RWPE1 (cell line): ENCODE measurements at regions not wholly inside any gene's neighbourhood (a gene's known extent, or its start where the extent isn't known, plus 50 kb on each side); places are given as distances from the start of the nearest gene placed in this dataset.

Experiments used
- CTCF ChIA-PET: fragments of 350-600 bp; sonication (Branson Sonifier 250); formaldehyde crosslinking; extraction: SDS; loops from one replicate; lab custom pipeline; 2021; lab: Yijun Ruan, JAX
- POLR2A ChIA-PET: fragments of 400-600 bp; formaldehyde crosslinking; extraction: SDS; loops from one replicate; lab custom pipeline; 2020; ENCODE audit warnings: antibody characterized with exemption; ENCODE audit not compliant: low non-redundant PET; lab: Yijun Ruan, JAX
- DNase-seq: peaks from one replicate; pipeline ENCODE4 v3.0.0; 2012; ENCODE audit warnings: low spot score
- H3K27ac ChIP-seq: fragments of 450-650 bp; 2 replicates; pipeline ENCODE4 v1.5.1; 2017
- TF ChIP-seq, protein P1 (sequence below): fragments of 450-650 bp; conservative IDR thresholded peaks from 2 replicates; pipeline ENCODE4 v1.5.1; 2017; ENCODE audit warnings: low read depth, mild to moderate bottlenecking

DNA sequence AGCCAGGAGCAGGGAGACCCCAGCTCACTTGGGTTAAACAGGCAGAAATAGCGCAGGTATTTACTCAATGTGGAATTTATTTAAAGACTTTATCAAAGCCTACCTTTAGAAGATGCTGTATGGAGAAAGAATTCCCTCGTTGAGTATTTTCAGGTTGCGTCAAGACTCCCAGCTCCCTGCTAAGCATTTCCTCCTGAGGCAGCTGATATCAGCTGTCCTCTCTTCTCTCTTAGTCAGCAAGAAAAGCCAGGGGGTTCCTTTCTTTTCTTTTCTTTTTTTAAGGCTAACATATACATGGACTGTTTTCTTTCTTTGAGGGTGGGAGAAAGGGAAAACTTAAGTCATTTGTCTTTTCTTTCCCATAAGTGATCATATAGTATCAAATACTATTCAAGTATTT, 125.8 kb upstream of the POU2AF2 start:
- ChIA-PET POLR2A (no interaction called here), CTCF (no interaction called here)
- TF ChIP-seq, protein P1, sequence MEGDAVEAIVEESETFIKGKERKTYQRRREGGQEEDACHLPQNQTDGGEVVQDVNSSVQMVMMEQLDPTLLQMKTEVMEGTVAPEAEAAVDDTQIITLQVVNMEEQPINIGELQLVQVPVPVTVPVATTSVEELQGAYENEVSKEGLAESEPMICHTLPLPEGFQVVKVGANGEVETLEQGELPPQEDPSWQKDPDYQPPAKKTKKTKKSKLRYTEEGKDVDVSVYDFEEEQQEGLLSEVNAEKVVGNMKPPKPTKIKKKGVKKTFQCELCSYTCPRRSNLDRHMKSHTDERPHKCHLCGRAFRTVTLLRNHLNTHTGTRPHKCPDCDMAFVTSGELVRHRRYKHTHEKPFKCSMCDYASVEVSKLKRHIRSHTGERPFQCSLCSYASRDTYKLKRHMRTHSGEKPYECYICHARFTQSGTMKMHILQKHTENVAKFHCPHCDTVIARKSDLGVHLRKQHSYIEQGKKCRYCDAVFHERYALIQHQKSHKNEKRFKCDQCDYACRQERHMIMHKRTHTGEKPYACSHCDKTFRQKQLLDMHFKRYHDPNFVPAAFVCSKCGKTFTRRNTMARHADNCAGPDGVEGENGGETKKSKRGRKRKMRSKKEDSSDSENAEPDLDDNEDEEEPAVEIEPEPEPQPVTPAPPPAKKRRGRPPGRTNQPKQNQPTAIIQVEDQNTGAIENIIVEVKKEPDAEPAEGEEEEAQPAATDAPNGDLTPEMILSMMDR: no peak
- DNase-seq: no peak
- H3K27ac ChIP-seq: no peak overlapping the region

DNA sequence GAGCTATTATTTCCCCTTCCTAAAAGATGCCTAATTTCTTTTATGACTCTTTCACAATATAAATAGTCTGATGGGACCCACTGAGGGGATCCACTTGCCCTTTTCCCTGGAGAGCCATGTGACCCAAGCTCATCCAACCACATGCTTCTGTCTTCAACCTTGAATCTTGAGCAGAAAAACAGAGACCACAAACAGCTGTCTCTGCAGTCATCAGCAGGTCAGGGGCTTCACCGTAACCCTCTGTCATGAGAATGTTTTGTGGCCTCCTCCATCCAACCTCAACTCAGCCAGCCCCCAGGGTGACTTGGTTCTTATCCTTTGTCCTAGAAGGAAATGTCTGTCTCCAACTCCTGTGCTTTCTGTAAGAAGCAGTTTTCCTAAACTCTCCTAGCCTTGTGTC, 129.6 kb upstream of the POU2AF2 start:
- no peak overlapping the region for H3K27ac ChIP-seq
- ChIA-PET POLR2A (no interaction called here), CTCF (no interaction called here)
- DNase-seq: no peak
- TF ChIP-seq, protein P1: no peak

DNA sequence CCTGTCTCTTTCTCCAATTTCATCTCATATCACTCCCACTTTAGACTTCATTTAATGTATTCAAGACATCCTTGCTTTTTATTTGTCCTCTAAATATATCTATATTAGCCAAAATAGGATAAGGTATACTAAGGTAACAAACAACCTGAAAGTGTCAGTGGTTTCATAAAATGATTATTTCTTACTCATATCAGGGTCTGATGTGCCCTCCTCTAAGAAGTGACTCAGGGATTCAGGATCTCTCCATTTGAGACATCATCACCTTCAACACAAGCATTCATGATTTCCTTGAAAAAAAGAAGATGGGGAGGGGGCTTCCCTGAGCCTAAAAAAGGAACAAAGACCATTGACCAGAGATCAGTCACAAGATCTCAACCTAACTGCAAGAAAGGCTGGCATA, 131.4 kb upstream of the POU2AF2 start:
- ChIA-PET CTCF (no interaction called here), POLR2A (no interaction called here)
- DNase-seq: no peak
- H3K27ac ChIP-seq: no peak overlapping the region
- TF ChIP-seq, protein P1: no peak

DNA sequence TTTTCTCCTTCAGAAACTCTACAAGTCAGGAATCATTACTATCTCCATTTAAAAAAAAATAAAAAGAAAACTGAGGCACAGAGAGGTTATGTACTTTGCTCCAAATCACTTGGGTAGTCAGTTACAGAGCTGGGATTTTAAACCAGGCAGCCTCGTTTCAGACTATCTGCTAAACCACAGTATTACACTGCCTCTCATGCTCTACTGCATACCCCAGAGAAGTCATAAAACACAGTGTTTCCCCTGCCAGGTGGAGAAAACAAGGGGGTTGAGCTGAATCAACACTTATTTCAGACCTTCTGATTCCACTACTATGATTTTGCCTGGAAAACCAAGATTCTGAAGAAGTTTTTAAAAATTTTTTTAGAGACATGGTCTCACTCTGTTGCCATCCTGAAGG, 132.9 kb upstream of the POU2AF2 start:
- ChIA-PET CTCF (interaction anchor here (0.9 kb wide), 1 partner anchor 13 kb away, joined by 3 read pairs; no protein-coding TSS in a partner anchor), POLR2A (no interaction called here)
- DNase-seq: no peak
- no peak overlapping the region for H3K27ac ChIP-seq
- TF ChIP-seq, protein P1: no peak

DNA sequence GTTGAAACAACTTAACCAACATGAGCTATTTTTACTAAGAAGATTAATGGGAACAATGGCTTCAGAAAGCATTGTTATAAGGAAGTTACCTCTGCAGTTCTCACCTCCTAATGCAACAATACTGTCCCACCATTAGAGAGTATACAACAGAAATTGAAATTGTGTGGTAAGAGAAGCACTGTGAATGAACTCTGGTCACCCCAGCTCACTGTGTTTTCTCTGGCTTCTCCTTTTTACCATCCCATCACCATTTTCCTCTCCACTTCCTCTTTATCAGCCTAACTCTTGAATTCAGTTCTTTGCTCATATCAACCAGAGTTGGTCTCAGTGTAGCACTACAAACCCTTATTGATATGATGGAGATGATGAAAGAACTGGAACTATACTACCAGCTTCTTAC, 138.0 kb upstream of the POU2AF2 start:
- TF ChIP-seq, protein P1: no peak
- ChIA-PET POLR2A (no interaction called here), CTCF (interaction anchor here (0.6 kb wide), 1 partner anchor 734 kb away, joined by 3 read pairs; no protein-coding TSS in a partner anchor)
- H3K27ac ChIP-seq: no peak overlapping the region
- DNase-seq: no peak

DNA sequence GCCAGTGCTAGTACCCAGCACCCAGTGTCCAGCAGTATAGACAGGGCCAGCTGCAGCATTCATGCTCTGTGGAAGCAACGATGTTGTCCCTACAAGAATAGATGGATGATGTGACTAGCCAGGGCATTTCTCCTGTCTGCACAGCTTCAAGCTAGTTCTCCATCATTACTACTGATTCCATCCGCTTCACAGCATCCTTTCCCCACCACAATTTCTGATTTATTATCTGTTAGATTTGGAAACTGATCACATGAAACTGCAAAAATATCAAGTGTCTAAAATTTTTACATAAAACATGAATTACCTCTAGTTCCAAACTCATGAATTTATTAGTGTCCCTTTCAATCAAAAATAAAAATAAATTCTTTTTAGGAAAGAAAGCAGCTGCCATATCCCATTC, 138.9 kb upstream of the POU2AF2 start:
- TF ChIP-seq, protein P1: no peak
- H3K27ac ChIP-seq: no peak overlapping the region
- no peak for DNase-seq
- POLR2A ChIA-PET: no interaction called here
- CTCF ChIA-PET: no interaction called here

DNA sequence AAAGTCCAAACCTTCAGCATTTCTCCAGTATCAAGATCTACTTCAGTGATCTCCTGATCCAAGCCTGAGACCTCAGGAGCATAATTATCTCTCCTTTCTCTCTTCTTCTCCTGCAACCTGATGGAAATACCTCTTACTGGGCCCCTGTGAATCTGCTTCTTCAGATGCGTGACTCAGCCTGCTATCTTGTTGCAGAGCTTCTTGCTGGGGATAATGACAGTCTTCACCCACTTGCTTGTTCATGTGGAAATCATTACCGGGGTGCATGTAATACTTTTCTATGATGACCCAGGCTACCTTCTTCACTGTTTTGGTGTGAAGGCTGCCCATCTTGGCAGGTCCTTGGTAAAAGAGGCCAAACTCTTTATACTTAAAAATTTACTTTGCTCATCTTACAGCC, 140.0 kb upstream of the POU2AF2 start:
- DNase-seq: no peak
- CTCF ChIA-PET: no interaction called here

More for the DNA sequence above, 140.0 kb upstream of the POU2AF2 start:
- H3K27ac ChIP-seq: no peak overlapping the region
- TF ChIP-seq, protein P1: no peak
- POLR2A ChIA-PET: no interaction called here
